Liver (tissue), 8 donors: ENCODE measurements at regions not wholly inside any gene's neighbourhood (a gene's known extent, or its start where the extent isn't known, plus 50 kb on each side); places are given as distances from the start of the nearest gene placed in this dataset. TPM values are rescaled to one million over a fixed set of nuclear protein-coding genes. Genes with fewer than 3 reads are reported as not detected.

ENCODE experiments used
- DNase-seq: peaks from one replicate; pipeline ENCODE4 v3.0.0-alpha.2; 2017; ENCODE audit warnings: low spot score
- H3K27ac ChIP-seq, 2 donors: one replicate each; pipeline ENCODE4 v1.7.0; 2013; ENCODE audit warnings: inconsistent platforms in 2 of 2, low read length in 2 of 2, control low read depth in 1 of 2, low read depth in 1 of 2, mild to moderate bottlenecking in 1 of 2
- H3K27me3 ChIP-seq, 4 donors: one replicate each; pipeline versions ENCODE4 v1.6.1 to v1.7.0; 2013; ENCODE audit warnings: low read length in 3 of 4, inconsistent platforms in 1 of 4, mild to moderate bottlenecking in 1 of 4, moderate library complexity in 1 of 4; ENCODE audit not compliant: control insufficient read depth in 4 of 4, insufficient read depth in 4 of 4
- H3K36me3 ChIP-seq, 4 donors: one replicate each; pipeline versions ENCODE4 v1.6.1 to v1.7.0; 2013; ENCODE audit warnings: low read length in 3 of 4, mild to moderate bottlenecking in 3 of 4, low read depth in 1 of 4, moderate library complexity in 1 of 4; ENCODE audit not compliant: control insufficient read depth in 4 of 4, insufficient read depth in 3 of 4
- H3K4me1 ChIP-seq, 4 donors: one replicate each; pipeline versions ENCODE4 v1.6.1 to v1.7.0; 2013; ENCODE audit warnings: low read length in 3 of 4, mild to moderate bottlenecking in 3 of 4, moderate library complexity in 1 of 4; ENCODE audit not compliant: control insufficient read depth in 4 of 4, insufficient read depth in 4 of 4
- H3K4me3 ChIP-seq, 3 donors: one replicate each; pipeline versions ENCODE4 v1.6.1 to v1.7.0; 2013; ENCODE audit warnings: low read length in 3 of 3, control low read depth in 1 of 3, low read depth in 1 of 3, mild to moderate bottlenecking in 1 of 3
- H3K9ac ChIP-seq, 2 donors: one replicate each; pipeline ENCODE4 v1.7.0; 2013; ENCODE audit warnings: low read length in 2 of 2, mild to moderate bottlenecking in 2 of 2, moderate library complexity in 2 of 2, control low read depth in 1 of 2, low read depth in 1 of 2
- H3K9me3 ChIP-seq, 4 donors: one replicate each; pipeline versions ENCODE4 v1.6.1 to v1.7.0; 2013; ENCODE audit warnings: low read length in 3 of 4; ENCODE audit not compliant: control insufficient read depth in 4 of 4
- JUND ChIP-seq, 2 donors: IDR thresholded peaks; 2 replicates each; pipeline ENCODE4 v1.6.1; 2016; ENCODE audit warnings: antibody characterized with exemption in 2 of 2
- WGBS: extraction: QIAGEN DNeasy Blood & Tissue Kit; methylation state at CpG from one replicate; pipeline ENCODE4 v1.1.7; 2013; 5-methylcytosine and 5-hydroxymethylcytosine counted together
- small RNA-seq: library from RNA; depleted of rRNA; stranded (forward); fragments of <200 nt; gene quantifications from one replicate; pipeline ENCODE3, GENCODE V24; 2014
- donor health status: healthy.
- donor health status: healthy.
- donor health status: healthy.
- donor health status: healthy.

GRCh38 chr16:35931722-35932121, 2472.3 kb downstream of the TP53TG3F start:
- Histone ChIP-seq H3K36me3 (no peaks in the 10 kb centered on the region), H3K4me1 (no peaks in the 10 kb centered on the region), H3K4me3 (no peak overlapping the region), H3K27me3 (no peaks in the 10 kb centered on the region), H3K9ac (no peak overlapping the region), H3K27ac (no peak overlapping the region), H3K9me3 (peaks cover 0 to 34% (median 3%) of the 10 kb centered on the region in 4 donors)
- WGBS: 65% methylated on average over 3 of the region's 3 CpGs
- DNase-seq: no peak
- TF ChIP-seq JUND (IDR thresholded peaks at IDR 0.05): no peak

Small RNA genes lying in the stretch of these regions (small RNA-seq; reads per million reads assigned to genes)
- not detected for gene AC106785.1
- not detected for gene RNA5SP406
- gene RNA5SP407: not detected
- not detected for gene RNA5SP408
- gene RNA5SP409: not detected
- not detected for gene RNA5SP410
- gene RNA5SP411: not detected
- gene RNA5SP412: not detected
- not detected for gene RNA5SP413
- not detected for gene RNA5SP414
- not detected for gene RNA5SP415
- not detected for gene RNA5SP416
- gene RNA5SP417: not detected
- gene RNA5SP418: not detected
- not detected for gene RNA5SP419
- not detected for gene RNA5SP420
- gene RNA5SP421: not detected
- gene RNA5SP422: not detected
- not detected for gene RNA5SP423
